Transverse colon (tissue), 4 donors: ENCODE measurements at regions not wholly inside any gene's neighbourhood (a gene's known extent, or its start where the extent isn't known, plus 50 kb on each side); places are given as distances from the start of the nearest gene placed in this dataset.

Source experiments
- DNase-seq: peaks from one replicate; pipeline ENCODE4 v3.0.0-alpha.2; 2019
- H3K27ac ChIP-seq, 4 donors: fragments of 200-600 bp; sonication (generic); 2 replicates each; pipeline ENCODE4 v1.5.1; 2016 to 2018; ENCODE audit warnings: inconsistent platforms in 4 of 4
- H3K27me3 ChIP-seq: fragments of 200-600 bp; sonication (generic); 2 replicates; pipeline ENCODE4 v1.5.1; 2017; ENCODE audit warnings: inconsistent platforms
- H3K36me3 ChIP-seq, 4 donors: fragments of 200-600 bp; sonication (generic); 2 replicates each; pipeline ENCODE4 v1.5.1; 2017 to 2019; ENCODE audit warnings: inconsistent platforms in 4 of 4
- H3K4me1 ChIP-seq, 4 donors: fragments of 200-600 bp; sonication (generic); 2 replicates each; pipeline ENCODE4 v1.5.1; 2017 to 2020; ENCODE audit warnings: inconsistent platforms in 4 of 4
- H3K4me3 ChIP-seq, 4 donors: fragments of 200-600 bp; sonication (generic); 1 replicate in 1 of 4; 2 replicates in 3 of 4; pipeline versions ENCODE4 v1.5.1 to v1.6.1; 2017 to 2019; ENCODE audit warnings: inconsistent platforms in 4 of 4
- H3K9me3 ChIP-seq, 2 donors: fragments of 200-600 bp; sonication (generic); 2 replicates each; pipeline ENCODE4 v1.5.1; 2017 to 2019; ENCODE audit warnings: inconsistent platforms in 2 of 2
- EP300 ChIP-seq: sonication (generic); formaldehyde crosslinking; IDR thresholded peaks from one replicate; pipeline ENCODE4 v1.6.1; 2017; ENCODE audit warnings: antibody characterized with exemption, low read depth
- POLR2A ChIP-seq: fragments of 450-650 bp; IDR thresholded peaks from one replicate; pipeline ENCODE4 v1.6.1; 2016; ENCODE audit warnings: antibody characterized with exemption, mild to moderate bottlenecking, moderate library complexity
- POLR2AphosphoS5 ChIP-seq, 3 donors: sonication (generic); formaldehyde crosslinking; IDR thresholded peaks; one replicate each; pipeline ENCODE4 v1.6.1; 2016; ENCODE audit warnings: antibody characterized with exemption in 3 of 3
- WGBS, 2 donors: methylation state at CpG; one replicate each; pipeline ENCODE4 v1.1.5; 2018; ENCODE audit warnings: low coverage in 1 of 2; 5-methylcytosine and 5-hydroxymethylcytosine counted together
- in situ Hi-C, 4 donors: fragments of 200-750 bp; cut with MboI; loops; one replicate each; pipeline versions ENCODE4 v1.15.0 to v1.15.1; 2017; ENCODE audit warnings: low sequenced_read_pairs in 3 of 4, low pct_ligation_motif_present in 1 of 4, low pct_unique_long_range_greater_than_20kb in 1 of 4
- intact Hi-C: fragments of 100-400 bp; cut with DNase I; formaldehyde crosslinking; loops from one replicate; pipeline ENCODE4 v1.15.1; 2023; ENCODE audit warnings: low total_unique reads
- TF ChIP-seq, protein P1 (sequence below), 5 experiments: fragments of 200-600 bp in 3 of 5; fragments of 450-650 bp in 2 of 5; sonication (generic) in 3 of 5; IDR thresholded peaks; 1 replicate in 2 of 5; 2 replicates in 3 of 5; pipeline ENCODE4 v1.5.1; 2016 to 2017; ENCODE audit warnings: antibody characterized with exemption in 5 of 5, inconsistent platforms in 3 of 5, mild to moderate bottlenecking in 2 of 5, moderate library complexity in 1 of 5

- in situ Hi-C loops (no loop called here), intact Hi-C loops (no loop called here)
- TF ChIP-seq EP300 = no peak
- no peak for TF ChIP-seq POLR2AphosphoS5 (IDR thresholded peaks at IDR 0.05)
- TF ChIP-seq POLR2A = no peak
- TF ChIP-seq, protein P1, sequence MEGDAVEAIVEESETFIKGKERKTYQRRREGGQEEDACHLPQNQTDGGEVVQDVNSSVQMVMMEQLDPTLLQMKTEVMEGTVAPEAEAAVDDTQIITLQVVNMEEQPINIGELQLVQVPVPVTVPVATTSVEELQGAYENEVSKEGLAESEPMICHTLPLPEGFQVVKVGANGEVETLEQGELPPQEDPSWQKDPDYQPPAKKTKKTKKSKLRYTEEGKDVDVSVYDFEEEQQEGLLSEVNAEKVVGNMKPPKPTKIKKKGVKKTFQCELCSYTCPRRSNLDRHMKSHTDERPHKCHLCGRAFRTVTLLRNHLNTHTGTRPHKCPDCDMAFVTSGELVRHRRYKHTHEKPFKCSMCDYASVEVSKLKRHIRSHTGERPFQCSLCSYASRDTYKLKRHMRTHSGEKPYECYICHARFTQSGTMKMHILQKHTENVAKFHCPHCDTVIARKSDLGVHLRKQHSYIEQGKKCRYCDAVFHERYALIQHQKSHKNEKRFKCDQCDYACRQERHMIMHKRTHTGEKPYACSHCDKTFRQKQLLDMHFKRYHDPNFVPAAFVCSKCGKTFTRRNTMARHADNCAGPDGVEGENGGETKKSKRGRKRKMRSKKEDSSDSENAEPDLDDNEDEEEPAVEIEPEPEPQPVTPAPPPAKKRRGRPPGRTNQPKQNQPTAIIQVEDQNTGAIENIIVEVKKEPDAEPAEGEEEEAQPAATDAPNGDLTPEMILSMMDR (IDR thresholded peaks at IDR 0.05) = no peak
- H3K4me1 ChIP-seq = peaks cover 0 to 21% (median 0%) of the 10 kb centered on the region in 4 donors
- no peak for DNase-seq
- no peaks in the 10 kb centered on the region for H3K36me3 ChIP-seq
- no peaks in the 10 kb centered on the region for H3K27me3 ChIP-seq
- no peak overlapping the region for H3K27ac ChIP-seq
- no peak overlapping the region for H3K4me3 ChIP-seq
- no peaks in the 10 kb centered on the region for H3K9me3 ChIP-seq
- WGBS, 2 donors = 74 to 100% methylated on average over 1 of the region's 1 CpG
These were observed 898.2 kb upstream of the MAP3K7 start for GRCh38 chr6:91485047-91485446.

- in situ Hi-C loops = no loop called here
- intact Hi-C loops = no loop called here
- Histone ChIP-seq H3K27ac (no peak overlapping the region), H3K4me1 (peaks cover 0 to 23% (median 0%) of the 10 kb centered on the region in 4 donors), H3K9me3 (no peaks in the 10 kb centered on the region), H3K27me3 (no peaks in the 10 kb centered on the region), H3K4me3 (no peak overlapping the region), H3K36me3 (no peaks in the 10 kb centered on the region)
- no peak for DNase-seq
- WGBS, 2 donors = 39 to 49% methylated on average over 6 of the region's 6 CpGs
- TF ChIP-seq POLR2AphosphoS5 (IDR thresholded peaks at IDR 0.05) (no peak), POLR2A (no peak), EP300 (no peak)
- TF ChIP-seq, protein P1 (IDR thresholded peaks at IDR 0.05) = no peak
These were observed 896.7 kb upstream of the MAP3K7 start for GRCh38 chr6:91483415-91484105.

- WGBS, 2 donors = 7 to 9% methylated on average over 1 of the region's 1 CpG
- H3K9me3 ChIP-seq = no peaks in the 10 kb centered on the region
- TF ChIP-seq, protein P1 (IDR thresholded peaks at IDR 0.05) = no peak
- TF ChIP-seq POLR2AphosphoS5 (IDR thresholded peaks at IDR 0.05) (no peak), EP300 (no peak), POLR2A (no peak)
- H3K27me3 ChIP-seq = no peaks in the 10 kb centered on the region
- intact Hi-C loops (no loop called here), in situ Hi-C loops (no loop called here)
- H3K27ac ChIP-seq = no peak overlapping the region
- no peak for DNase-seq
- H3K4me1 ChIP-seq = peaks cover 0 to 23% (median 0%) of the 10 kb centered on the region in 4 donors
- H3K36me3 ChIP-seq = no peaks in the 10 kb centered on the region
- no peak overlapping the region for H3K4me3 ChIP-seq
These were observed 895.6 kb upstream of the MAP3K7 start for GRCh38 chr6:91482498-91482897.

- WGBS, 2 donors = 34 to 50% methylated on average over 1 of the region's 1 CpG
- in situ Hi-C loops (no loop called here), intact Hi-C loops (no loop called here)
- DNase-seq = no peak
- Histone ChIP-seq H3K4me1 (peaks cover 0 to 30% (median 6%) of the 10 kb centered on the region in 4 donors), H3K27me3 (no peaks in the 10 kb centered on the region), H3K36me3 (no peaks in the 10 kb centered on the region), H3K4me3 (no peak overlapping the region), H3K27ac (no peak overlapping the region), H3K9me3 (no peaks in the 10 kb centered on the region)
- no peak for TF ChIP-seq EP300
- no peak for TF ChIP-seq POLR2AphosphoS5 (IDR thresholded peaks at IDR 0.05)
- no peak for TF ChIP-seq POLR2A
- TF ChIP-seq, protein P1 (IDR thresholded peaks at IDR 0.05) = no peak
These were observed 893.5 kb upstream of the MAP3K7 start for GRCh38 chr6:91480402-91480801.
